CD4-positive, CD25-positive, alpha-beta regulatory T cell (primary cell): ENCODE measurements at regions not wholly inside any gene's neighbourhood (a gene's known extent, or its start where the extent isn't known, plus 50 kb on each side); places are given as distances from the start of the nearest gene placed in this dataset.

Experiments used
- ATAC-seq, 2 donors: fragments of 150-1000 bp; cut with Tn5 transposase; one replicate each; pipeline ENCODE4 v1.10.0; 2021; ENCODE audit warnings: low read depth in 2 of 2, moderate number of reproducible peaks in 2 of 2, moderate library complexity in 1 of 2
- DNase-seq, 3 donors: peaks; one replicate each; pipeline versions ENCODE4 v3.0.0 to v3.0.0-alpha.2; 2012 to 2022; ENCODE audit warnings: mixed read lengths in 1 of 3
- H3K27ac ChIP-seq: one replicate; pipeline ENCODE4 v1.7.0; 2013; ENCODE audit warnings: mild to moderate bottlenecking, low read length; ENCODE audit not compliant: insufficient read depth, poor library complexity, severe bottlenecking
- H3K27me3 ChIP-seq: one replicate; pipeline ENCODE4 v1.7.0; 2013; ENCODE audit warnings: low read length; ENCODE audit not compliant: control insufficient read depth, insufficient read depth
- H3K36me3 ChIP-seq: one replicate; pipeline ENCODE4 v1.7.0; 2013; ENCODE audit warnings: mild to moderate bottlenecking, low read length, moderate library complexity; ENCODE audit not compliant: control insufficient read depth, insufficient read depth
- H3K4me1 ChIP-seq: 2 replicates; pipeline ENCODE4 v1.7.0; 2013; ENCODE audit warnings: mild to moderate bottlenecking, low read length; ENCODE audit not compliant: insufficient read depth, control insufficient read depth, poor library complexity, severe bottlenecking
- H3K4me3 ChIP-seq: one replicate; pipeline ENCODE4 v1.7.0; 2013; ENCODE audit warnings: low read depth, mild to moderate bottlenecking, low read length, moderate library complexity
- H3K9me3 ChIP-seq, 2 experiments: 1 replicate in 1 of 2; 2 replicates in 1 of 2; pipeline ENCODE4 v1.7.0; 2013; ENCODE audit warnings: low read length in 2 of 2, mild to moderate bottlenecking in 1 of 2, moderate library complexity in 1 of 2; ENCODE audit not compliant: control insufficient read depth in 2 of 2
- H3K27ac Mint-ChIP-seq, 3 donors: one replicate each; pipeline ENCODE4 v1.8.0; 2020 to 2022; ENCODE audit warnings: mild to moderate bottlenecking in 3 of 3, mixed read lengths in 3 of 3, moderate library complexity in 2 of 3
- H3K27me3 Mint-ChIP-seq: one replicate; pipeline ENCODE4 v1.8.0; 2022; ENCODE audit warnings: mild to moderate bottlenecking, mixed read lengths
- H3K36me3 Mint-ChIP-seq: one replicate; pipeline ENCODE4 v1.8.0; 2020; ENCODE audit warnings: mixed read lengths
- H3K4me1 Mint-ChIP-seq, 4 donors: one replicate each; pipeline ENCODE4 v1.8.0; 2020 to 2022; ENCODE audit warnings: mixed read lengths in 4 of 4, mild to moderate bottlenecking in 1 of 4
- H3K4me3 Mint-ChIP-seq, 4 donors: one replicate each; pipeline ENCODE4 v1.8.0; 2020 to 2022; ENCODE audit warnings: mild to moderate bottlenecking in 4 of 4, mixed read lengths in 4 of 4, moderate library complexity in 3 of 4
- H3K9me3 Mint-ChIP-seq, 7 donors: one replicate each; pipeline ENCODE4 v1.8.0; 2020 to 2022; ENCODE audit warnings: mixed read lengths in 7 of 7, mild to moderate bottlenecking in 3 of 7, moderate library complexity in 2 of 7

DNA sequence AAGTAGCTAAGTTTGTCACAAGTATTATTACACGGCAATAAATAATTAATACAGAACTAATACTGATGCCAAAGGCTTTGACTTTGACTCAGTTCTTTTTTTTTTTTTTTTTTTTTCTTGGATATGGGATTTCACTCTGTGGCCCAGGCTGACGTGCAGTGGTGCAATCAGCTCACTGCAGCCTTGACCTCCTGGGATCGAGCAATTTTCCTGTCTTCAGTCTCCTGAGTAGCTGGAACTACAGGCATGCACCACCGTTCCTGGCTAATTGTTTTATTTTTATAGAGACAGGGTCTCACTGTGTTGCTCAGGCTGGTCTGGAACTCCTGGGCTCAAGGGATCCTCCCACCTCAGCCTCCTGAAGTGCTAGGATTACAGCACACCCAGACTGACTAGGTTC is 284.5 kb downstream of the SS18 start:
- Histone ChIP-seq H3K27me3 (no peaks in the 10 kb centered on the region), H3K4me3 (no peak overlapping the region), H3K4me1 (no peaks in the 10 kb centered on the region), H3K27ac (no peak overlapping the region), H3K9me3 (no peaks in the 10 kb centered on the region), H3K36me3 (no peaks in the 10 kb centered on the region)
- H3K27ac Mint-ChIP-seq, result no peak overlapping the region
- peaks cover 0 to 10% (median 2%) of the 10 kb centered on the region in 7 donors for H3K9me3 Mint-ChIP-seq
- H3K4me3 Mint-ChIP-seq, result no peak overlapping the region
- no peaks in the 10 kb centered on the region for H3K36me3 Mint-ChIP-seq
- no peak for ATAC-seq
- peaks cover 4% of the 10 kb centered on the region for H3K27me3 Mint-ChIP-seq
- no peak for DNase-seq
- H3K4me1 Mint-ChIP-seq, result no peaks in the 10 kb centered on the region

DNA sequence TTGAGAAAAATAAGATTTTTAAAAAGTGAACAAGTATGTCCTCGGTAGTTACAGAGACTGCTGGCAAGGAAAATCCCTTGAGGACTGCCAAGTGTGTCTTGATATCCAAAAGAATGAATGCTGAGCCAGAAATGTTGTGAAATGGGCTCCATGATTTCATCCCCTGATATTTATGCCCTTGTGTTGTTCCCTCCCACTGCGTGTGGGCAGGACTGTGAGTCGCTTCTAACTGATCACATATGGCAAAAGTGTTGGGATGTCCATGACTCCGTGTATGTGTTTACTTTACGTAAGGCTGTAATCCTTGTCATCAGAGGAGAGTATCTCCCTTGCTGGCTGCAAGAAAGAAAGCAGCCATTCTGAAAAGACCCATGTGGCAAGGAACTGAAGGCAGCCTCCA is 285.1 kb downstream of the SS18 start:
- H3K27me3 Mint-ChIP-seq, result peaks cover 4% of the 10 kb centered on the region
- Histone ChIP-seq H3K36me3 (no peaks in the 10 kb centered on the region), H3K9me3 (no peaks in the 10 kb centered on the region), H3K27ac (no peak overlapping the region), H3K4me3 (no peak overlapping the region), H3K27me3 (no peaks in the 10 kb centered on the region), H3K4me1 (no peaks in the 10 kb centered on the region)
- H3K9me3 Mint-ChIP-seq, result peaks cover 0 to 14% (median 2%) of the 10 kb centered on the region in 7 donors
- H3K4me1 Mint-ChIP-seq, result no peaks in the 10 kb centered on the region
- H3K36me3 Mint-ChIP-seq, result no peaks in the 10 kb centered on the region
- ATAC-seq (no peak), DNase-seq (no peak)
- no peak overlapping the region for H3K4me3 Mint-ChIP-seq
- no peak overlapping the region for H3K27ac Mint-ChIP-seq

- Histone ChIP-seq H3K9me3 (no peaks in the 10 kb centered on the region), H3K27ac (no peak overlapping the region), H3K4me3 (no peak overlapping the region), H3K36me3 (no peaks in the 10 kb centered on the region), H3K4me1 (no peaks in the 10 kb centered on the region), H3K27me3 (no peaks in the 10 kb centered on the region)
- no peaks in the 10 kb centered on the region for H3K36me3 Mint-ChIP-seq
- H3K27me3 Mint-ChIP-seq, result peaks cover 4% of the 10 kb centered on the region
- peaks cover 0 to 10% (median 2%) of the 10 kb centered on the region in 7 donors for H3K9me3 Mint-ChIP-seq
- DNase-seq (no peak), ATAC-seq (no peak)
- no peak overlapping the region for H3K27ac Mint-ChIP-seq
- H3K4me1 Mint-ChIP-seq, result no peaks in the 10 kb centered on the region
- no peak overlapping the region for H3K4me3 Mint-ChIP-seq
Measured at GRCh38 chr18:25799231-25799630, 291.2 kb downstream of the SS18 start.

- Mint-ChIP-seq H3K27ac (no peak overlapping the region), H3K36me3 (no peaks in the 10 kb centered on the region), H3K4me1 (no peaks in the 10 kb centered on the region), H3K27me3 (no peaks in the 10 kb centered on the region), H3K9me3 (peaks cover 0 to 10% (median 2%) of the 10 kb centered on the region in 7 donors), H3K4me3 (no peak overlapping the region)
- ATAC-seq (no peak), DNase-seq (no peak)
- Histone ChIP-seq H3K36me3 (no peaks in the 10 kb centered on the region), H3K9me3 (no peaks in the 10 kb centered on the region), H3K27me3 (no peaks in the 10 kb centered on the region), H3K4me3 (no peak overlapping the region), H3K27ac (no peak overlapping the region), H3K4me1 (no peaks in the 10 kb centered on the region)
Measured at GRCh38 chr18:25798046-25798445, 292.4 kb downstream of the SS18 start.

DNA sequence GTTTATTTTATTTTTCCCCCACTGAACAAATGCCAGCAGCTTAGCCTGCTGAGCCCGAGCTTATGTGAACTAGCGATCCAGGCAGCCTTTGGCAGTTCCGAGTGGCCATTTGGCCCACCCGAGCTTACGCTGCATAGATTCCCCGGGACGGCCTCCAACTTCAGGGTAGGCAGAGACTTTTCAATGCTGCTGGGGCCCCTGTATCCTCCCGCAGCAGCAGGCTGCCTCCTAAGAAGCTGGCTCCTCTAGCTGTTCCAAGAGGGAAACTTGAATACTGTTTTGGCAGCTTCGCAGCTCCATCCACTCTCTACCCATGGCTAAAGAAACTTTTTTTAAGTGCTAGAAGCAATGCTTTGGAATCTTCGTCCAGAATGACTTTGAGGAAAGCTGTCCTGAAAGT is 295.2 kb downstream of the SS18 start:
- Histone ChIP-seq H3K27me3 (no peaks in the 10 kb centered on the region), H3K4me3 (no peak overlapping the region), H3K36me3 (no peaks in the 10 kb centered on the region), H3K9me3 (no peaks in the 10 kb centered on the region), H3K4me1 (no peaks in the 10 kb centered on the region), H3K27ac (no peak overlapping the region)
- DNase-seq (no peak), ATAC-seq (no peak)
- H3K27me3 Mint-ChIP-seq, result no peaks in the 10 kb centered on the region
- no peaks in the 10 kb centered on the region for H3K4me1 Mint-ChIP-seq
- peaks cover 0 to 7% (median 0%) of the 10 kb centered on the region in 7 donors for H3K9me3 Mint-ChIP-seq
- H3K4me3 Mint-ChIP-seq, result no peak overlapping the region
- H3K27ac Mint-ChIP-seq, result no peak overlapping the region
- H3K36me3 Mint-ChIP-seq, result no peaks in the 10 kb centered on the region

DNA sequence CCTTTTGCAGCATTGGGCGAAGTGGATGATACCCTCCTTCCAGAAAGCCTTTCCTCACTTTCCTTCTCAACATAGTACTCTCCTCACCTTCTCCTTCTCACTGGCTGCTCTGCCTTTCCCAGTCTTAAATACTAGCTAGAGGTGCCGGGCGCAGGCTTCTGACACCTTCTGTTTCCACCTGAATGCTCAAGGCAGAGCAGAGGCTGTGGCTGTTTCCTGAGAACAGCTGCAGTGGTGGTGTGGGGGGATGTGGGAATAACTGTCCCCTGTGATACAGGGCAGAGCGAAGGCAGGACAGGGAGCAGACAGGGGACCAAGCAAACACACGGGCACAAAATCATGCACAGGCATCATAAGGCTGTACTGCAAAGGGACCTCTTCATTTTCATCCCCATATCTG is 303.1 kb downstream of the SS18 start:
- peaks cover 0 to 5% (median 3%) of the 10 kb centered on the region in 7 donors for H3K9me3 Mint-ChIP-seq
- H3K4me1 Mint-ChIP-seq, result no peaks in the 10 kb centered on the region
- no peak overlapping the region for H3K27ac ChIP-seq
- H3K36me3 ChIP-seq, result no peaks in the 10 kb centered on the region
- H3K27me3 ChIP-seq, result no peaks in the 10 kb centered on the region
- H3K9me3 ChIP-seq, result no peaks in the 10 kb centered on the region
- DNase-seq (no peak), ATAC-seq (no peak)
- H3K4me3 ChIP-seq, result no peak overlapping the region
- no peak overlapping the region for H3K27ac Mint-ChIP-seq
- no peak overlapping the region for H3K4me3 Mint-ChIP-seq
- no peaks in the 10 kb centered on the region for H3K4me1 ChIP-seq
- no peaks in the 10 kb centered on the region for H3K36me3 Mint-ChIP-seq
- H3K27me3 Mint-ChIP-seq, result no peaks in the 10 kb centered on the region

DNA sequence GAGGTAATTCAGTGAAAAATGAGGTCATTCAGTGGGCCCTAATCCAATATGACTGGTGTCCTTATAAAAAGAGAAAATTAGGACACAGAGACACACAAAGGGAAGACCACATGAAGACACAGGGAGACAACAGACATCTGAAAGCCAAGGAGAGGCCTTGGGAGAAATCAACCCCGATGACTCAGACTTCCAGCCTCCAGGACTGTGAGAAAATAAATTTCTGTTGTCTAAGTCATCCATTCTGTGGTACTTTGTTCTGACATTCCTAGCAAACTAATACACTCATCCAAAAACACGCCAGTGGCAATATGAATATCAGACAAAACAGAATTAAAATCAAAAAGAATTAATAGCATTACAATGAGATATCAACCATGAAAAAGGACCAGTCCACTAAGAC is 303.7 kb downstream of the SS18 start:
- no peak overlapping the region for H3K4me3 ChIP-seq
- H3K27me3 ChIP-seq, result no peaks in the 10 kb centered on the region
- no peaks in the 10 kb centered on the region for H3K27me3 Mint-ChIP-seq
- ATAC-seq, result no peak
- H3K27ac ChIP-seq, result no peak overlapping the region
- no peak overlapping the region for H3K27ac Mint-ChIP-seq
- no peaks in the 10 kb centered on the region for H3K4me1 ChIP-seq
- no peaks in the 10 kb centered on the region for H3K36me3 ChIP-seq
- no peak overlapping the region for H3K4me3 Mint-ChIP-seq
- H3K4me1 Mint-ChIP-seq, result no peaks in the 10 kb centered on the region
- peaks cover 0 to 5% (median 3%) of the 10 kb centered on the region in 7 donors for H3K9me3 Mint-ChIP-seq
- H3K9me3 ChIP-seq, result no peaks in the 10 kb centered on the region
- no peak for DNase-seq
- no peaks in the 10 kb centered on the region for H3K36me3 Mint-ChIP-seq

DNA sequence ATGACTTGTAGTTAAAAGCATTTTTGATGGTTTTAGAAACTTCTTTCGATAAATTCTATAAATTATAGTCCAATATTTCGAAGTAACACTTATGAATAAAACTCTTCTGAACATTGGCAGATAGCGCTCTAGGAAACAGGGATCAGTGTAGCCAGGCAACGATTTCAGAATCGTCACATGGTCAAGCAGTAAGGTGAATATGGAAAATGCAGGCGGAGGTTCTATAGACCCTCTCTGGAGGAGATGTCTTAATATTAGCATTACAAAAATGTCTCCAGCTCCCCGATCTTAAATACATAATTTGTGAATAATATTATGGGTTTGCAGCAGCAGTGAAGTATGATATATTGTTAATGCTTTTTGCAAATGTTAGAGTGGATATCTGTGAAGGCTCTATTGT is 310.3 kb downstream of the SS18 start:
- Mint-ChIP-seq H3K9me3 (peaks cover 0 to 4% (median 0%) of the 10 kb centered on the region in 7 donors), H3K4me1 (no peaks in the 10 kb centered on the region), H3K36me3 (no peaks in the 10 kb centered on the region), H3K27me3 (no peaks in the 10 kb centered on the region), H3K27ac (no peak overlapping the region), H3K4me3 (no peak overlapping the region)
- Histone ChIP-seq H3K9me3 (no peaks in the 10 kb centered on the region), H3K27me3 (no peaks in the 10 kb centered on the region), H3K4me1 (no peaks in the 10 kb centered on the region), H3K4me3 (no peak overlapping the region), H3K36me3 (no peaks in the 10 kb centered on the region), H3K27ac (no peak overlapping the region)
- ATAC-seq (no peak), DNase-seq (no peak)
